WTC11 (cell line): ENCODE measurements at regions not wholly inside any gene's neighbourhood (a gene's known extent, or its start where the extent isn't known, plus 50 kb on each side); places are given as distances from the start of the nearest gene placed in this dataset.

Source experiments
- AFF4 ChIP-seq: sonication (generic); formaldehyde crosslinking; IDR thresholded peaks from 2 replicates; pipeline ENCODE4 v1.8.1; 2023; ENCODE audit warnings: mild to moderate bottlenecking, missing genetic modification reagents, borderline replicate concordance
- CTCF ChIP-seq: fragments of 200-600 bp; IDR thresholded peaks from 2 replicates; pipeline ENCODE4 v1.8.0; 2022; ENCODE audit warnings: antibody characterized with exemption
- E2F1 ChIP-seq: sonication (generic); formaldehyde crosslinking; IDR thresholded peaks from 2 replicates; pipeline ENCODE4 v1.8.0; 2022; ENCODE audit warnings: mild to moderate bottlenecking, missing genetic modification reagents
- E2F5 ChIP-seq: sonication (generic); formaldehyde crosslinking; IDR thresholded peaks from 2 replicates; pipeline ENCODE4 v1.8.1; 2022; ENCODE audit warnings: mild to moderate bottlenecking, moderate library complexity, missing genetic modification reagents
- FOXJ3 ChIP-seq: sonication (generic); formaldehyde crosslinking; IDR thresholded peaks from 2 replicates; pipeline ENCODE4 v1.9.0; 2021; ENCODE audit warnings: missing genetic modification reagents, mild to moderate bottlenecking, borderline replicate concordance
- JUN ChIP-seq: sonication (generic); formaldehyde crosslinking; IDR thresholded peaks from 2 replicates; pipeline ENCODE4 v1.8.0; 2023; ENCODE audit warnings: mild to moderate bottlenecking, missing genetic modification reagents
- USF1 ChIP-seq: sonication (generic); formaldehyde crosslinking; IDR thresholded peaks from 2 replicates; pipeline ENCODE4 v1.8.0; 2022; ENCODE audit warnings: mild to moderate bottlenecking, missing genetic modification reagents
- USF2 ChIP-seq: sonication (generic); formaldehyde crosslinking; IDR thresholded peaks from 2 replicates; pipeline ENCODE4 v1.8.1; 2023; ENCODE audit warnings: mild to moderate bottlenecking, missing genetic modification reagents, moderate library complexity

GRCh38 chr1:34427170-34427569 is 250.5 kb downstream of the C1orf94 start:
- TF ChIP-seq CTCF (no peak), USF2 (CRISPR knock-in tag) (no peak), AFF4 (CRISPR knock-in tag) (no peak), USF1 (no peak), E2F5 (CRISPR knock-in tag) (no peak), FOXJ3 (CRISPR knock-in tag) (no peak), JUN (no peak), E2F1 (CRISPR knock-in tag) (no peak)
